Transverse colon (tissue), 4 donors: ENCODE measurements at regions not wholly inside any gene's neighbourhood (a gene's known extent, or its start where the extent isn't known, plus 50 kb on each side); places are given as distances from the start of the nearest gene placed in this dataset.

Experiments used
- EP300 ChIP-seq: sonication (generic); formaldehyde crosslinking; IDR thresholded peaks from one replicate; pipeline ENCODE4 v1.6.1; 2017; ENCODE audit warnings: antibody characterized with exemption, low read depth
- POLR2A ChIP-seq: fragments of 450-650 bp; IDR thresholded peaks from one replicate; pipeline ENCODE4 v1.6.1; 2016; ENCODE audit warnings: antibody characterized with exemption, mild to moderate bottlenecking, moderate library complexity
- POLR2AphosphoS5 ChIP-seq, 3 donors: sonication (generic); formaldehyde crosslinking; IDR thresholded peaks; one replicate each; pipeline ENCODE4 v1.6.1; 2016; ENCODE audit warnings: antibody characterized with exemption in 3 of 3
- TF ChIP-seq, protein P1 (sequence below), 5 experiments: fragments of 200-600 bp in 3 of 5; fragments of 450-650 bp in 2 of 5; sonication (generic) in 3 of 5; IDR thresholded peaks; 1 replicate in 2 of 5; 2 replicates in 3 of 5; pipeline ENCODE4 v1.5.1; 2016 to 2017; ENCODE audit warnings: antibody characterized with exemption in 5 of 5, inconsistent platforms in 3 of 5, mild to moderate bottlenecking in 2 of 5, moderate library complexity in 1 of 5

DNA sequence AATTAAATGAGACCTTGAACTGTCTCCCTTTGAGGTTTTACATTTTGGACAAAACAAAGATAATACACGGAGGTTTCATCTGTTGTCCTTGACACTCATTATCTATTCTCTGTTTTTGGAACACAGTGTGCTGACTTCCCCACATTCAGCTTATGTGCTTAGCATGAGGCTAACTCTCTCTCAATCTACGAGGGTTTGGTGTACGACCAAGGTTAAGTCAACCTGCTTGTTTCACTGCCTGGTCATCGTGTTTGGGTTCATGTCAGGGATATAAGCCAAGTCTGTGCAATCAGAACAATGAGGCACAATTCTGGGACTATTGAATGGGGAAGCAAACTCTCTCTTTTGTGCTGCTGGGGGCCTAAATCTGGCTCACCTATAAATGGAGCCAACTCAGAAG lies 328.5 kb upstream of the USP25 start:
- TF ChIP-seq, protein P1, sequence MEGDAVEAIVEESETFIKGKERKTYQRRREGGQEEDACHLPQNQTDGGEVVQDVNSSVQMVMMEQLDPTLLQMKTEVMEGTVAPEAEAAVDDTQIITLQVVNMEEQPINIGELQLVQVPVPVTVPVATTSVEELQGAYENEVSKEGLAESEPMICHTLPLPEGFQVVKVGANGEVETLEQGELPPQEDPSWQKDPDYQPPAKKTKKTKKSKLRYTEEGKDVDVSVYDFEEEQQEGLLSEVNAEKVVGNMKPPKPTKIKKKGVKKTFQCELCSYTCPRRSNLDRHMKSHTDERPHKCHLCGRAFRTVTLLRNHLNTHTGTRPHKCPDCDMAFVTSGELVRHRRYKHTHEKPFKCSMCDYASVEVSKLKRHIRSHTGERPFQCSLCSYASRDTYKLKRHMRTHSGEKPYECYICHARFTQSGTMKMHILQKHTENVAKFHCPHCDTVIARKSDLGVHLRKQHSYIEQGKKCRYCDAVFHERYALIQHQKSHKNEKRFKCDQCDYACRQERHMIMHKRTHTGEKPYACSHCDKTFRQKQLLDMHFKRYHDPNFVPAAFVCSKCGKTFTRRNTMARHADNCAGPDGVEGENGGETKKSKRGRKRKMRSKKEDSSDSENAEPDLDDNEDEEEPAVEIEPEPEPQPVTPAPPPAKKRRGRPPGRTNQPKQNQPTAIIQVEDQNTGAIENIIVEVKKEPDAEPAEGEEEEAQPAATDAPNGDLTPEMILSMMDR (IDR thresholded peaks at IDR 0.05) = no peak
- TF ChIP-seq EP300 (no peak), POLR2AphosphoS5 (IDR thresholded peaks at IDR 0.05) (no peak), POLR2A (no peak)
